GM21526 (cell line): ENCODE measurements at regions not wholly inside any gene's neighbourhood (a gene's known extent, or its start where the extent isn't known, plus 50 kb on each side); places are given as distances from the start of the nearest gene placed in this dataset.

ENCODE experiments used
- ATAC-seq: cut with Tn5 transposase; IDR thresholded peaks from one replicate; pipeline ENCODE4 v1.9.1; 2021; ENCODE audit warnings: moderate library complexity; ENCODE audit not compliant: unreplicated experiment, low FRiP score

DNA sequence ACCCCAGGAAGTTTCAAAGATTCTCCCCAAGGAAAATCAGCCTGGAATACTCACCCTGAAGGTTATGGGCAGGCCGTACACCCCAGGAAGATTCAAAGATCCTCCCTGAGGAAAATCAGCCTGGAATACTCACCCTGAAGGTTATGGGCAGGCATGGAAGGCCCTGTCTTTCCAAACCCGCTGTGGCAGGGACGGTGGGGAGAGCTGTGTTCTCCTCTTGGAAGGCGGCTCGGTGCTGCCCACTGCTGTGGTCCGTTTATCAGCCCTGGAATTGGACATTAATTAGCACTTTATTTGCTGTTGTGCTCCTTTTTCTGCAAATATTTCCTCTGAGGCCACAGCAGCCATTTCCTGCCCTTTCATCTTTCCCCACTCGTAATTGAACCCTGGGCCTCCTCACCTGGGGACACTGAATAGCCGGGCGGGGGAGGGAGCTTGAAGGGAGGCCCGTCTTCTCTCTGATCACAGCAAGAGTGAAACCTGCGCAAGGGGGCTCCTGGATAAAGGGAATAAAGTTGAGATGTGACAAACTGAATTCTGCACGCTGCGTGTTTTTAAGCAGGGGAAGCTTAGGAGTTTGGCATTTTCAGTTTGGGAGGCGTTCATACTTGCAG, 308.7 kb upstream of the SALL3 start:
- no peak for ATAC-seq

DNA sequence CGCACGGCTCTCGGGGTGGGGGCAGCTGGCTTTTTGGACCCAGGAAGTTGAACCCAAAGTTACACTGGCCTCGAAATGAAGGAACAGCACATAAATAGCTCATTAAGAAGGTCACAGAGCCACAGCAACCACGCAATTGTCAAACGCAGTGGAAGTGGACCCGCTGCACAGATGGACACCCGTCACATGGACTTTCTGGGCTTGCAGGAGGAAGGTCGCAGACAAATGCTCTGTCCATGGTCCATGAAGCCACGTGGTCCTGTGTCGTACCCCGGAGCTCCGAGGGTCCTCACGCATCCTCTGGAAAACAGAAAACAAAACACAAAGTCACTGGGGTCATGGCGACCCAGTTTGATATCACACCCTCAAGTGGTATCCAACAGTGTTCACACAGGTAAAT, 308.1 kb upstream of the SALL3 start:
- ATAC-seq, result no peak

DNA sequence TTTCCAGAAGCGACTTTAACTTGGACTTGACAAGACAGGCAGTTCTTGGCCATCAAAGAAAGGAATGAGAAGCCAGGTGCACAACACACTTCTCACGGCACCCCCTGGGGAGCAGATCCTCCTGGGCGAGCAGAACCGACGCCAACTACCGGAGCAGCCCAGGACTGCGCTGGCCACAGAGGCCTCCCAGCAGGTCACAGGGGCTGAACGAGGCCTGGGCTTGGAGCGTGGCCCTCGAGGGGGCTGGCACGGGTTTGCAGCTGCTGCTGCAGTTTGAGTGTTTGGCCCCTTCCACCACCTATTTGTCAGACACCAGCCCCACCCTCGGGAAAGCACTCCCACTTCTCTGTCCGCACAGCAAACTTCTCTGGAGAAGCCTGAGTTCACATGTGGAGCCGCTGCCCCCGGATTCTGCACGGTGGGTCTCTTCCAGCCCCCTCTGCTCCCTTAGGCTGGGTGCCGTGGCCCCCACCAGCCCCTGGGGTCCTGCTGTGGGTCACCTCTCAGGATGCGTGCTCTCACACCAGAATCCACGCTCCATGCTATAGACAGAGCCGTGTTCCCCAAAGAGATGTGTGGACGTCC, 306.7 kb upstream of the SALL3 start:
- no peak for ATAC-seq

DNA sequence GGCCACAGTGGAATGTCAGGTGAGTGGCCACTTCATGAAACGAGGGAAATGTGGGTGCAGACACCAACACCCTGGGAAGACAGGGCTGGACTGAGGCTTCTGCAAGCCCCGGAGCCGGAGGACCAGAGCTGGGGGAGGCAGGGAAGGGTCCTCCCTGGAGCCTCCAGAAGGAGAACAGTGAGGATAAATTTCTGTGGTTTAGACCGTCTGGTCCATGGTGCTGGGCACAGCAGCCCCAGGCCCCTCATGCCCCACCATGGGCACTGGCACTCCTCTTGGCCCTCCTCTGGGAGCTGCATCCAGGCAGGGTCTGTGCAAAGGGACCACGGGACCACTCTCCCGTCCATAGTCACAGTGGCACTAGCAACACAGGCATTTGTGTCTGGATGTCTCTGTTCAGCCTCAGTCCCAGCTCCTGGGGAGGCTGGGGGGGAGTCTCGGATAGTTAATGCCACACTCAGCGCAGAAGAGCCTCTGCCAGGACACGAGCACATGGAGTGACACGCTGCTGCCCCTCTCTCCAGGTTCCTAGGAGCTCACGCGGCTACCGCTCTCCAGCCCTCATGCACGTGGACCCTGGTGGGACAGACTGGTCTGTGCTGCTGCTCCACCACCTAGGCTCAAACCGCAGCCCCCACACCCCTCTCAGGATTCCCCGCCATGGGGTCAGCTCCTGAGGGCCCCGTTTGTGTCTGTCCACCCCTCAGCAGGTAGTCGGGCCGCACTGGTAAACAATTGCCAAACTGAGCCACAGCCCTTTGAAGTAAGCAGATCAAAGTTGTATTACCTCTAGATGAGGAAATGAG, 305.9 kb upstream of the SALL3 start:
- ATAC-seq, result no peak

DNA sequence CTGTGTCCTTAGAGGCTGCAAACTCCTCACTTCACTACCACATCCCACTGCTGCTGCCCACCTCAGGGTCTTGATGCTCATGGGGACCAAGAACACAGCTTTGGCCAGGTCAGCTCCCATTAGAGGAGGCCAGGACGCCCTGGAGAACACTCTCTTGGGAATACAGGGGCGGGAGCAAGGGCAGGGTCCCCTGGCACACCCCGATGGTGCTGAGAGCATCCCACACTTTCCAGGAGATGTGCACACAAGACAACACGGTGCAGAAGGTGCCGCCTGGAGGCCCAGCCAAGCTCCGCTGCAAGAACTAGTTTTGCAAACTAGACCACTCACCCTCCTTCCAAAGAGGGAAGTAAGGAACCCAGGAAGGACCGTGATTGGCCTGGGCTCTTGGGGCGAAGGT, 304.4 kb upstream of the SALL3 start:
- no peak for ATAC-seq

DNA sequence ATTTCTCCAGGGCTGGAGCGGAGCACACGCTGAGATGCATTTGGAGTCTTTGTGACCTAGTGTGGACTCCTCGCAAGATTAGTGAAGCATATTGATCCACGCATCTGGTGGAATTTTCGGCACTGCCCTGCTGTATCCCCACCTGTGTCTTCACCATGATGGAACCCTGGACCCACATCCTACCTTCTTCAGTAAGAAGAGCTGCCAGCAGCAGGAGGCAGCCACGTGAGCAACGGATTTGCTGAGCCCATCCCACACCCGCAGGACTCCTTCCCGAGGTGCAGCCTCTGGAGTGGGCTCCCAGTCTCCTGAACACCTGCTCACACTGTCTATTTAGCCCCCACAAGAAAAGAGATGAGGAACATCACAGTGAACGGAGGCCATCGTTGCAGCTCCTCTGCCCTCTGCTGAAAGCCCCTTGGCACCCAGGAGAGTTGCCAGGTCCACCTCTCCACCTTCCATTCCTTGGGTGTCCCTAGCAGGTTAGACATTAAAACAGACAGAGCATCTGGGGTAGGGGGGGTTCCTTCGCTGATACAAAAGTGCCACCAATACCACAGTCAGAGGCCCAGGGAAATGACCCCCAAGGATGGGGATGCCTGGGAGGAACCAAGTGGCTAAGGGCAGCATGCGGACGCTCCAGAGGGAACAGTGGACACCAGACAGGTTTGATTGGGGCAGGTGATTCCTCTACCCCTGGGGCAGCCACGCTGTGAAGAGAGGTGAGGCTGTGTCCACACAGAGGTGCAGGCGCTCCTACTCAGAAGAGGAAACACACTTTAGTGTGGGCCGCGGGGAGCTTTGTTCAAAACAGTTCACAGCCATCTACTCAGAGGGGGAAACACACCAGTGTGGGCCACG, 302.8 kb upstream of the SALL3 start:
- ATAC-seq, result no peak

DNA sequence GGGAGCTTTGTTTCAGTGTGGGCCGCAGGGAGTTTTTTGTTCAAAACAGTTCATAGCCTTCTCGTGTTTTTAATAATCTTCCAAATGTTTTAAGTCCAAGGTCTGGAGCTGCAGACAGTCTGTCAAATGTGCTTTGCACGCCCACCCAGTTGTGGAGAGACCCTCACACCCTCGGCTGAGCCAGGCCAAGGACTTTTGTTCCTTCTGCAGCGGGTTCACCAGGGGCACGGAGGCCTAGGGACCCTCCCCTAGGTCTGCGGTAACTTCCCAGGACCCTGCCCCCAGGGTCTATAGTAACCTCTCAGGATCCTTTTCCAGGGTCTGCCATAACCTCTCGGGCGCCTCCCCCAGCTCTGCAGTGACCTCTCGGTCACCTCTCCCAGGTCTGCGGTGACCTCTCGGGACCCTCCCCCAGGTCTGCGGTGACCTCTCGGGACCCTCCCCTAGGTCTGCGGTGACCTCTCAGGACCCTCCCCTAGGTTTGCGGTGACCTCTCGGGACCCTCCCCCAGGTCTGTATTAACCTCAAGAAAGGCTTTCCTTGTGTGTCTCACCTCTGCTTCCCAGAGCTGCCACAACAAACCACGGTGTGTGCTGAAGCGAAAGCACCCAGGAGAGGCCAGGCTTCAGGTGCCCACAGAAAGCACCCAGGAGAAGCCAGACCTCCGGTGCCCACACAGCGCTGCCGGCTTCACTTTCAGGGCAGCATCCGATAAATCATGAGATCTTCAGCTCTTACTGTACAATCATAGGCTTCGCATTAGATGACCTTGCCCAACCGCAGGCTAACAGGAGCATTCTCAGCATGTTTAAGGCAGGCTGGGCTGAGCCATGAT, 301.9 kb upstream of the SALL3 start:
- ATAC-seq, result no peak

DNA sequence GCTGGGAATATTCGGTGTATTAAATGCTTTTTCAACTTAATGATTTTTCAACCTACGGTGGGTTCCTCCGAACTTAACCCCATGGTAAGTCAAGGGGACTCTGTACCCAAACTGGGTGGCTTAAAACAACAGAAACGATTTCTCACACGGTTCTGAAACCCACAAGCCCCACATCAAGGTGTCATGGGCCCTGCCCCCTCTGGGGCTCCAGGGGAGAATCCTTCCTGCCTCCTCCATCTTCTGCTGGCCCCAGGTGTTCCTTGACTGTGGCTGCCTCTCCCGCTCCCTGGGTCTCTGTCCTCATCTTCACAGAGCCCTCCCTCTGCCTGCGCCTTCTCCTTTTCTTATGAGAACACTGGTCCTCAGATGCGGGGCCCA, 301.3 kb upstream of the SALL3 start:
- no peak for ATAC-seq

DNA sequence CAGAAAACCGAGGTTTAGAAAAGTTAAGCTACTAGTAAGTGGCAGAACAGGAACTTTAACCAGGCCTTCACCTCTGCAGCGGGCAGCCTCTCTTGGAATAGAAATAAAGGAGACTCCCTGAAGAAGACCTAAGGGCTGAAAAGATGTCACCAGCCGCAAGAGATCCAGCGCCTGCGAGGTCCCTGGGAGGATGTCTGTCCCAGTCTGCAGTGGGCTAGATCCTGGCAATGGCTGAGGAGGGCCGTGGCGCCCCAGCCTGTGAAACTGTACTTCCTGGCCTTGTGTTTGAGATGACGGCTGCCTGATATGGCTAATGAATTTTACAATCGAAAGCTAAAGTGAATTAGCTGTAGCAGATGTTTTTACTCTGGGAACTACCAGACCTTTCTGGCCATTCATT, 300.6 kb upstream of the SALL3 start:
- no peak for ATAC-seq

DNA sequence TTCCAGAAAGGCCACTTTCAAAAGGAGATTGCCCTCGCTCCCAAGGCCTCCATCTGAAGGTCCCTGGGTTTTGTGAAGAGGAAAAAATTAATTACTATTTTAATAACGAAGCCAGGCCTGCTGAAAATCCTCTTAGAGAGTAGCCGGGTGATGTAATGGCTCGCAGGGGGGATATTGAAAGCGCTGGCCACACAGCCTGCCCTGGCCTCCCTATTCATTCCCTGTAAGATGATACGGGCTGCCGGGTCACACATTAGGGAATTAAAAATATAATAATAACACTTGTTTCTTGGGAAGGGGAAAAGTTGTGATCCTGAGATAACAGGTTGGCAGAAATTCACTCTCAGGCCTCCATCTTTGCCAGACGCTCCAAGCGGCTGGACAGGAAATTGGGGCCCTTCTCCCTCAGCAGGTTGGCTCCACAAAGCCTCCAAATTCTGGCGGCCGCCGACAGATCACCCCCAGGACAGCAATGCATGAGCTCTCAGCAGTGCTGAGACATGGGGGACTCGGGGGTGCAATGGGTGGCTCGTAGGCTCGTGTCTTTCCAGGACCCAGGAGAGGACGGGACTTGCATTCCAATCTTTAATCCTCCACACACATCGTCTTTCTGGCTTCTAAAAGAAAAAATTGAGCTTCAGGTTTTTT, 299.9 kb upstream of the SALL3 start:
- no peak for ATAC-seq

DNA sequence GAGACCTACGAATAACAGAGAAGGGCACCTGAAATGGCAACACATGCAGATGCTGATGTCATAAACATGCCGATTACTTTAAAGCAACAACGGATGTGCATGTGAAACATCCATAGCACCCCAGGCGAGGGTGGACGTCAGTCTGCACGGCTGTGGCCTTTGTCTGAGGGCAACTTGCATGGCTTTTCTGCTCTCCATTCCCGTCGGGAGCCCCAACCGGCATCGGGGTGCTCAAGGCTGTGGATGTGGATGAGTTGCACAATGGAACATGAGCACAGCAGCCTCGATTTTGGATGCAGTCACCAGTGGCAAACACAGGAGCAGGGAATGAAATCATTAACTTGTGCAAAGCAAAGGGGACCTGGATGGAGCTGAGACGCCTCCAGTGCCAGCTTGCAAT, 298.2 kb upstream of the SALL3 start:
- ATAC-seq, result no peak

DNA sequence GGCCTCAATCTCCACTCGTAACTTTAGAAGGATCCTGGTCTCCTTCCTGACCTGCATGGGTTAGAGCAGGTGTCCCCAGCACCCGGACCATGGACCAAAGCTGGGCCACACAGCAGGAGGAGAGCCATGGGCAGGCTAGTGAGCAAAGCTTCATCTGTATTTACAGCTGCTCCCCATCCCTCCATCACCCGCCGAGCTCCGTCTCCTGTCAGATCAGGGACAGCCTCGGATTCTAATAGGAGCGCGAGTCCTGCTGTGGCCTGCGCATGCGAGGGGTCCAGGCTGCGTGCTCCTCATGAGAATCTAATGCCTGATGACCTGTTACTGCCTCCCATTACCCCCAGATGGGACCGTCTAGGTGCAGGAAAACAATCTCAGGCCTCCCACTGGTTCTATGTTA, 297.7 kb upstream of the SALL3 start:
- no peak for ATAC-seq

DNA sequence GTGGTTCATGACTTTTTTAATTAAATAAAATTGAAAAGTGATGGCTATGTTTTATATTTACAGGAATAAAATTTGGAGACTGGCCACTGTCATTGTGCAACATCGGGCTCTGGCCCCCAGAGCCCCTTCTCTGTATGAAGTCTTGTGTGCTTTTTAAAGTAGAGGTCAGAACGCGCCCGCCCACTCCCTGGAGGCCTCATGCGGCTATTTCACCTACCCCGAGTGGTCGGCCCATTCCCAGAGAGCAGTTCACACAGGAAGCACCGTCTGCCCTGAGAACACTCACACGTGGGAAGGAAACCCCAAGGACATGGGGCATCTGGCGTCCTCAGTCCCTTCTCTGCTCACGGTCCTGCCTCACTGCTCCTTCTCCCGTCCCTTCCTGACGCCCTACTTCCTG, 296.9 kb upstream of the SALL3 start:
- ATAC-seq, result no peak

DNA sequence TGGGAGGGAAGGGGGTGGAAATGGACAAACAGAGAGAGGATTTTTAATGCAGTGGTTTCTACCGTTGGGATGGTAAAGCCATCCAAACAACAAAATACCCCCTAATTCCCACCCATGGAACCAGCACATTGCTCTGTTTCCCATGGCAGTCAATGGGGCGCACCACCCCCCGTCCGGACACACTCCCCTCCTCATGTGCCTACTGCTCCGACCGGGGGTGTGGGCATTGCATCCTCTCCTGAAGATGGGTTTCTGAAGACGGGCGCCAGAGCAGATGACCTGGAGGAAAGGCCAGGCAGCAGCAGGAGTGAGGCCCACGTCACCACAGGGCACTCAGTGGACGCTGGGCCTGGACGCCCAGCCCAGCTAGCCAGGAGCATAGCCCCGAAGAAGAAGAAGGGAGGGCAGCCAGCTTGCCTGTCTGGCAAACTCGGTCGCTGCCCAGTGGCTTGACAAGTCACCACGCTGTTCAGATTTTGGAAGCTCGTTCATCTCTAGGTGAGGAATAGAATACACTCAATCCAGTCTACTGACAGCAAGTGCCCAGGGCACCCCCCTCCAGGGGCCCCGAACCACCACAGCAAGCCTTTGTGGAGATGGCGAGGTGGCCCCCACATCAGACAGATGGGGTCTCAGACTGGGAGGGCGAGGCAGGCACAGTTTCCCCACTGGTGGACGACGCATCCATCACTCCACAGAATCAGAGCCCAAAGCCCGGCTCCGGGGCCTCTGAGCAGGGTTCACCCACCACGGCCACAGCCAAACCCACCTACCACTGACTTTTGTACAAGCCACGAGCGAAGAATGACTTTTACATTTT, 296.2 kb upstream of the SALL3 start:
- no peak for ATAC-seq

DNA sequence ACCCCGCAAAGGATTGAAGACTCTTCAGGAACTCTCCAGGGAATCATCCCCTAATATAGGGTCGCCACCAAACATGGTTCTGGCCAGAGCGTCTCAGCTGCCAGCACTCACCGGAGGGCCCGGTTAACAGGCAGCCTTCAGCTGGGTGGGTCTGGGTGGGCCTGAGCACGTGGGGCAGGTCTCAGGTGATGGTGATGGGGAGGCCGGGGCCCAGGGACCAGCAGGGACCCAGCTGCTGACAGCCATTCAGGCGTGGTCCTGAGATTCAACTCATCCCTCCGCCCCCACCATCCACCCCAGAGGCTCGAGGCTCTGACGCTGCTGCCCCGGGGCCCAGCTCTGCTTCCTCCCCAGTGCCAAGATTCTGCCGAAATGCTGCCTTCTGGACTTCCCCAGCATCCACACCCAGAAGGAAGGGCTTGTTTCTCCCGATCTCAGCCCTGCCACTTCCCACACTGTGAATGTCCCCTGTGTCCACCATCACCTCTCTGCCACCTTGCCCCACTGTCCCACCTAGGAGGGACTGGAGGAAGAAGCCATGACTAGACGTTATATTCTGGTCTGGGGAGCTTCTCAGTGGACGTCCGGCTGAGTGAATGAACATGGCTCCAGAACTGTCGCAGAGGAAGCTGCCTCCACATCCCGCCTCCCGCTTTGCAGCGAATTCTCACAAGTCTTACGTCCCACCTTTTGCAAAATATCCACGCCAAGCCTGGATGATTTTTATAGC, 294.2 kb upstream of the SALL3 start:
- ATAC-seq, result no peak

DNA sequence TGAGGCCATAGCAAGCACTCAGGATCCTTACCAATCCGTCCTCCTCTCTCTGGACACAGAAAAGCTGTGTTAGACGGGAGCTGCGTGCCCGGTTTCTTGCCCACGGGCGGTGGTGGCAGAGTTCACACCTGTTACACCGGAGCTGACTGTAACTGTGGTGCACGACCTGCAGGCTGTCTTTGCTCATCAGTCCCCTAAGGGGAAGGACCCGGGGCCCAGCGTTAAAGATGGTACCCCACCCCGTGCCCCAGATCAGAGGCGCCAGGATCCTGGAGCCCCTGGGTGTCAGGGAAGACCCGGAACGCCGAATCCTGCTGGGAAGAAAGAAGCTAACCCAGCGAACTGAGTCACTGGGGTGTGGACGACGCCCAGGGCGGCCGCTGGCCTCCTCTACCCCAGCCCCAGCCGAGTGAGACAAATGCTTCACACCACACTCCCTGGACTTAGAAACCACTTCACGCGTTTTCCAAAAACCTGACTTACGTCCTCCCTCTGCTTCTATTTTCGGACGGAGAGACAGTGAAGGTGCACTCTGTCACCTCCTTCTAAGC, 293.6 kb upstream of the SALL3 start:
- ATAC-seq, result no peak

DNA sequence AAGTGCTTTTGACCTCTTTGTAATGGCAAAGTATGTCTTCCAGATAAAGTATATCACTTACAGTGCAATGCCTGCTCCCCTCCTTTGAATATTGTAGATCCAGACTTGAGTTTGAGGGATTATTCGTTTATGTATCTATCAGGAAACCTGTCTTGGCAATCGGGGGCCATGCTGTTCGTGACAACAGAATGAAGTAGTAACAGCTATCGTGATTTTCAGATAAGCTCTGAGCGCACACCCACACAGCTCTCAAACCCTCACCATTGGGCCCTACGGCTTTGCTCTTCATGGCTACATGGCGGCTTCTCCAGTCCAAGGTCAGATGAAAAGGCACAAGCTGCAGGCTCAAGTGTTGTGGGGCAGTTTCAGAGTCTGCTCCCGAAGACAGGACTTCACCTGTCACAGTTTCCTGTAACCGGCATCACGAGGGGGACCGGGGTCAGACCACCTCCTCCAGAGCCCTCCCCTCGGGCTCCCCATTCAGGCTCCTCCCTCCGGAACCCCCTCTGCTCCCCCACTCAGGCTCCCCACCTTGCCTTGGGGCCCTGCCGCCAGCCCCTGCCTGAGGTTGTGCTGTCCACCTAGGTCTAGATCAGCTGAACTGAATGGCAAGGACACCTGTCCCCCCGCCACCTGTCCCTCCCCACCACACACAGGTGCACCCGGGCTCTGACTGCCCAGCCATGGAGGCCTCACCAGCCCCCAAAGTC, 292.5 kb upstream of the SALL3 start:
- ATAC-seq, result no peak
